GM21381 (cell line): ENCODE measurements at regions not wholly inside any gene's neighbourhood (a gene's known extent, or its start where the extent isn't known, plus 50 kb on each side); places are given as distances from the start of the nearest gene placed in this dataset.

Source experiments
- ATAC-seq: cut with Tn5 transposase; IDR thresholded peaks from one replicate; pipeline ENCODE4 v1.9.1; 2021; ENCODE audit warnings: mild to moderate bottlenecking, moderate library complexity; ENCODE audit not compliant: unreplicated experiment

GRCh38 chr13:40398065-40398464 lies 268.4 kb downstream of the FOXO1 start:
- ATAC-seq: no peak

GRCh38 chr13:40399756-40400155 lies 266.7 kb downstream of the FOXO1 start:
- no peak for ATAC-seq

GRCh38 chr13:40401911-40402776 lies 264.3 kb downstream of the FOXO1 start:
- peak; percentile 98 for ATAC-seq

DNA sequence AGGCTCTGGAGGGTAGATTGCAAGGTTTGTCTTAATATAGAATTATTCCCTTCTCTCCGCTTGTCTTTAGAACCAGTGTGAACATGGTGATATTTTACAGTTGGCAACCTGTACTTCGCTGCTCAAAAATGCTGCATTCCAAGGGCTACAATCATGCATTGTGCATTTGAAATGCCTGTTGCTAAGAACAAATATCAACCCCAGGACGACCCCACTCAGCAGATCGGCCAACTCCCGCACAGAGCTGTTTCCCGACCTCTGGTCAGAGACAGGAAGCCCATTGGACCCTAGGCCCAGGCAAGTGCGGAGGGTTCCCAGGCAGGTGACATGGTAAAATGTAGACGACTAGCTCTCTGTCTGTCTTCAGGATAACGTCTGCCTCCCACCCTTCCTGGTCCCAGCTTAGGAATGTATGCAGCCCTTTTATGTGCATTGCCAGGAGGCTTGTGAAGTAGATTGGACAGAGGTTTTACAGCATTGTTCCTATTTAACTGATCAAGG lies 263.5 kb downstream of the FOXO1 start:
- no peak for ATAC-seq

GRCh38 chr13:40403509-40404241 lies 262.8 kb downstream of the FOXO1 start:
- ATAC-seq: no peak

GRCh38 chr13:40404407-40404806 lies 262.0 kb downstream of the FOXO1 start:
- ATAC-seq: no peak

DNA sequence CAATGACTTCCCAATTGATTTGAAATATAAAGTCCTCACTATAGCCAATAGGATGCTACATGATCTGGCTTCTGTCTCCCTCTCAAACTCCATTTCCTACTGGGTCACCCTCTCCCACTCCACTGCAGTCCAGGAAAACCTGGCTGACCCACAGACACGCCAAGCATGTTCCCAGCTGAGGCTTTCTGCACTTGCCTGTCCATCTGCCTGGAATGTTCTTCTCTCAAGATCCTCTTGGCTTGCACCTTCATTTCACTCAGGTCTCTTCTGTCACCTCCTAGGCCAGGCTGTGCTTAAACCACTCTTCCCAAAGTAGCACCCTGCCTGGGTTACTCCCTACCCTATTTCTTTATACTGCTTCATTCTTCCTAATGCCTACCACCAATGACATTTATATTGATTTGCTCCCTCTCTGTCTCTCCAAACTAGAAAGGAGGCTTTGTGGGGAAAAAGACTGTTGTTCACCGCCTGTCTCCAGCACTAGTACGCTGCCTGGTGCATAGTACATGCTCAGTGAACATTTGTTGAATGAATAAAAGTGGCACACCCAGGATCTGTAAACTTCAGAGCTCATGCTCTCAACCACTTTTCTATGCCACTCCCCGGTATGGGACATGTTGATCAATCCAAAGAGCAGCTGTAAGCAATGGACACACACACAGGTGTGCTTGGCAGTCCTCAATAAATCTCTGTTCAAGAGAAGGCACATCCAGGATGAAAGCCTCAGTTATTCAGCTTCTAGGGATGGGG lies 261.3 kb downstream of the FOXO1 start:
- no peak for ATAC-seq

DNA sequence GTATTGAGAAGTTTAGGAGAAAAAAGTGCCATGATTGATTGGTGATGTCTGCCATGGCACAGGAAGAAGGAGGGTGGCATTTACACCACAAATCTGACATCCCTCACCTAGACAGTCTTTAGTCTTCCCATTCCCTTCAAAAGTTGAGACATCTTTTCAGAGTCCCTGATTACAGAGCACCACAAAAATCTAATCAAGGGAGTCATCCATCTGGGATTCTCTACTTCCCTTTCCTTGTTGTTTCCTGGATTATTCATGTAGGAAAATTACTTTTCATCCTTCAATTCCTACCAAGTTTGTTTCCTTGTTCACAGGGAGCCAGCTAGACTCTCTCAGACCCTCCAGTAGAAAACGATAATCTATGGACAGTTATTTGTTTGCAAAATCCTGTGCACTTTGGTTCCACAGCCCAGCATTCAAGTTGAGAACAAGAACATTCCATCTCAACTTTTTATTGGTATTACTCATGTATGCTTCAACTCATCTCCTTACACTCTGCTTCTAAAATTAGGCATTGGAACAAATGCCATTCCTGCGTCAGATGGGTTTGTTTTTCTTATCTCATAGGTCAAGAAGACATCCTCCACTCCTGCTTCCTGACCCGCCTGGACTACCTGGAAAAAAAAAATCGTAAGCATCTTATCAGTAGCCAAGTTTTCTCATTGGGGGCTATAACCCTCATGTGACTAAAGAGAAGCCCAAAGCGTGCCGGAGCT lies 259.9 kb downstream of the FOXO1 start:
- ATAC-seq: no peak

- no peak for ATAC-seq
Observed at GRCh38 chr13:40407567-40407966, 258.9 kb downstream of the FOXO1 start.

DNA sequence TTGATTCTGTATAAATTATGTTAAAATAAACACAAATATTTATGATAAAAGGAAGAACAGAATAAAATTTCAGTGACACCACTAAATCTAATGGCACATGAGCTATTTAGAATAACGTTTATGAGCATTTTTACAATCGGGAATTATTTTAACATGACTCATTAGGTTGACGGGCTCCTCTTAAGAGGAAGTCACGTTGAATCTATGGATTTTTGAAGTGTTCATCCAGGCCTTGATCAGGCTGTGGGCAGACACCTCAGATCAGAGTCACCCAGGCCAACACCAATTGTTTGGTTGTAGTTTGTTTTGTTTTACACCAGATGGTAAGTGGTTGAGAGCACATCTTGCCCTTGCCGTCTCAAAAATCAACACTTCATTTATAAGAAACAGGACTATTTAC lies 257.8 kb downstream of the FOXO1 start:
- ATAC-seq: no peak

GRCh38 chr13:40409278-40409677 lies 257.2 kb downstream of the FOXO1 start:
- ATAC-seq: no peak

DNA sequence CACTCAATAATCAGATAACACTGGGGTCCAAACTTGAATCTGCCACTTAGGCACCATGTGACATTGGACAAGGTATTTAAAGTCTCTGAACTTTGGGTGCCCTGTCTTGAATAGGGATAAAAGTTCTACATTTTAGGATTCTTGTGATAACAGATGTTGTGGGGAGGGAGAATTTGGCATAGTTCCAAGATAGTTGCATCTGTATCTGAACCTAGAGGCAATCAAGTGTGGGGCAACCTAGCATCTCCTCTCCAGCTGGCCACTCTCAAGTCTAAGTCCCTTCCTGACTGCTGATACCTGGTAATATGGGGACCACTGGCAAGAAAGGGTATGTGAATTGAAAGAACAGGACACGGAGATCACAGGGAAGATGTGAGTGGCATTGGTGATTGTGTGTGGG lies 256.1 kb downstream of the FOXO1 start:
- ATAC-seq: no peak

- no peak for ATAC-seq
Observed at GRCh38 chr13:40420160-40420740, 246.2 kb downstream of the FOXO1 start.

DNA sequence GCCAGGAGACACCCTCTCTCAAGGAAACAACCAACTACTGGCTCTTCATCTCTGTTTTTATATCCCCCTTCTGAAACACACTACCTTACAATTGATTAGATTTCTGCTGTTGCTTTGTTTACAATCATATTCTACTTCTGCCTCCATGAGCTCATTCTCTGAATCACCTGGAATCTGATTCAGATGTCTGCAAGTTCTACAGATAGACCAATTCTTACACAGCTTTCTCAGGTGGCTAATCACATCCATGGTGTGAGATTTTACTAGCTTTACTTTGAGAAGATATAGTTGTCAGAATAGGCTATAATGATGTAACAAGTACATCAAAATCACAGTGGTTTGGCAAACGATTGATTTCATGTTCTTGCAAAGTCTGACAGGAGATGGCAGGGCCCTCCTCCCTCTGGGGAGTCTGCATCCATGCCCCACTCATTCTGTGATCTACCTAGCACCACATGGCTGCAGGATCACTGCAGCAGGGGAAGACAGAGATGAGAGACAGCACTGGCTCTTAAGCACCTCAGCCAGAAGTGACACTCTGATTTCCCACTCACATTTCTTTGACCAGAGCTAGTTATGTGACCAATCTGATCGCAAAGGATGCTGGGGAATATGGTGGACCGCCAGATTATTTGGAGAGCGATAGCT lies 243.7 kb downstream of the FOXO1 start:
- ATAC-seq: no peak

DNA sequence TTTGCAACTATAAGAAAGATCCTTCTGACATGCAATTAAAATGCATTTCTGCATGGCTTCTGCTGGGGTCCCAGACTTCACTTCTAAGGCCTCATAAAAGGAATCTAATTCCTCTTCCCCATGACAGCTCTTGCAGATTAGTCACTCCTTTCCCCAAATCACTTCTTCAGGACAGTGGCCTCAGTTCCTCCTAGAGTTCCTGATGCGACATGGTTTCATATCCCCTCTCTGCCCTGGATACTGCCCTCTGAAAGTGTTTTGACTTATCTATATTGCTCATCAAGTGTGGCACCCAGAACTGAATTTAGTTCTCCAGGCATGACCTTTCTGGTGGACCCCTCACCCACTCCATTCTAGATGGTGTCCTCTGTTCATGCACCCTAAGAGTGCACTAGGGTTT lies 238.1 kb downstream of the FOXO1 start:
- no peak for ATAC-seq

DNA sequence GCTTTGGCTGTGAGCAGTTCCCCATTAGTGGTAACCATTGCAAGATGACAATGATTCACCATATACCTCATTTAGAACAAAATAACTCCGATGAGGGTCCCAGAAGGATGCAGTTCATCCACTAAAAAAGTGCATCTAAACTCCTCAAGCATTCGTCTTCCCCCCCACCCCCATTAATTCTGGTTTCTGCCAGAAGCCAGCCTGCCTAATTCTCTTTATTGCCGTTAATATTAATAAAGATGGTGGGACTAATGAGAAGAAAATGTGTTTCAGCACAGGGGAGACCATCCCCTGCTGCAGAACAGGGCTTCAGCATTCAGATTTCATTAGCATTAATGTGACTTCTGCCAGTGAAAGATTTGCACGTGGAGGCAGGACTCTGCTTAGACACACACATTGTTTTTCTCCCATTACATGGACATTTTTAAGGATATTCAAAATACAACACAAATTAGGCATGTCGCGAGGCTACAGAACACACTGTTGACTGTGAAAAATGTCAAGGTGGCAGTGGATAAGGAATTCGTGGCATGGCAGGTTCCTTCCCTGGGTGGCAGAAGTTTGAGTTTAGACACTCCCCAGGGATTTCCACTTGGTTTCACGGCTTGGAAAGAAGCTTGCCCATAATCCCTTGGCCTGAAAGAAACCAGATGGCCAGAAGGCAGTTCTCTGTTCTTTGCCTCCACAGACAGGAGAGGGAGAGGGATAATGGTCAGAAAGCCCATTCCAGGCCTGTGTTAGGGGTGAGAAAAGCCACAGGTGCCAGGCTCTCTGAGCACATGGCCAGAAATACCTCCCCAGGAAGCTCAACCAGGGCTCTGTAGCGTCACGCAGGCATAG lies 236.5 kb downstream of the FOXO1 start:
- ATAC-seq: no peak

DNA sequence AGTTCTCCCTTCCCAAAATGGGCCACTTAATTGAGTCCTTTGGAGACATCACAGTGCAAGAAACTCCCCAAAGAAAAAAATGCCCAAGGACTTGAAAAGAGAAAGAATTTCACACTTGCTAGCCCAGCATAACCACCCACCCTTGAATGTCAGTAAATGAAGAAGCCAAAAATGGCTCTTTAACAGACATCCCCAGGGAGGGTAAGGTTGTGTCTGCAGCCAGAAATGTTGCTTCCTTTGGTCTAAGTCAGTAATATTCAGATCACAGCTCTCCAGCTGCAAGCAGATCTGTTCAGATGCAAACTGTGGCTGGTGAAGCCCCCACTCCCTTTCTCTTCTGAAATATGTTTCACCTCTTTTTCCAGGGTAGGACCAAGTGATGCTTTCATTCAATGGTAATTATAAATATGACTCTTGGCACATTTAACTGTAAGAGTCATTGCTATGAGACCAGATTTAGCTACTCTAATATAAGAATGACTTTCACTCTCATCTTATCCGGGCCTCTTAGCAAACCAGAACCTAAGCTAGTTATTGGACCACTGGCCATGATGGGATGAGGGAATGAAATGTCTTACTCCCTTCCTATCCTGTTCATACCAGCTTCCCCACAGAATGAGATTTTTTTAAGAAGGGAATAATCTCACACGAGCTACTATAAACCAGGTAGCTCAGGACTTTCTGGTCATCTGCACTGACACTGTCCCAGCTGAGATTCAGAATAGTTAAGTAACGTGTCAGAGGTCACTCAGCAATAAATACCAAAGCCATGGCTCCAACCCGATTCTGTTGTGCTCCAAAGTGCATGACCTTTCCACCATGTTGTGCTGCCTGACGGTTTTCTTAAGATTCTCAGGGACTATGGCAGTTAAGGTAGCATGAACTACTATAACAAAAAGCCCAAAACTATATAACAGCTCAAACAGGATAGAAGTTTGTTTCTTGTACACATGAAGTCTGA lies 234.1 kb downstream of the FOXO1 start:
- ATAC-seq: no peak

GRCh38 chr13:40433001-40433400 lies 233.4 kb downstream of the FOXO1 start:
- ATAC-seq: no peak
